ENCODE measurements at regions not wholly inside any gene's neighbourhood (a gene's known extent, or its start where the extent isn't known, plus 50 kb on each side); places are given as distances from the start of the nearest gene placed in this dataset.

- no peak for DNase-seq
These were observed 532.2 kb downstream of the NR2F1-AS1 start for GRCh38 chr5:93048858-93049257.

DNA sequence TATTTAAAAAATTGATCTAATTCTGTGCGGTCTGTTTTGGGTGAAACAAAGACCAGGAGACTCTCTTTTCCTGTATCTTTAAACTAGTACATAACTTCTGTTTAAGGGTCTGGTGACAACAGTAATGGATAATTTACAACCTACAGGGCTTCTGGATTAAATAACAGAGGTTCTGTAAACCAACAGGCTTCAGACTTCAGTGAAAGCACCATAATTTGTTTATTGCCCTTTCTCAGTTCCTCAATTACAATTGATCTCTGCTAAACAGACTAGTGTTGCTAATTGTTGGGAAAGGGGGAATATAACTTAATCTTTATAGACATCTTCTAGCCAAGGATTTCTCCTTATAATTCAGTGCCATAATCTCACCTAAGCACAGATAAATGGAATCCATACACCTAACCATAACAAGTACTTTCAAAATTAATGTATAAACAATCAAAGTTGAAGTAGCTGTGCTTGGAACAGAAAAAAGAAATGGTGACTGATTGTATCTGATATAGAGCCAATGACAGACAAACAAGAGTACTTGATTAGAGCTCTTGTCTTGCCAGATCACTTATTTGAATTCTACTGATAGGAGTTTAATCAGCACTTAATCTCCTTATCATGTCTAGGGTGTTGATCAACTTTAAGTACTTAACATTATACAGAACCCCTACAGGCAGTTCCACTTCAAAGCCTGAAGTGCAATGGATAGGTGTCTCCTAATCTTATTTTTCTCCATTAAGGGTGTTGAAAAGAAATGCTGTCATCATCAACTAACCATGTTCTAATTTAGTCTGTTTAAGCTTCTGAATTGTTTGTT, 536.0 kb downstream of the NR2F1-AS1 start:
- no peak for DNase-seq

- no peak for DNase-seq
These were observed 541.1 kb downstream of the NR2F1-AS1 start for GRCh38 chr5:93039888-93040287.

DNA sequence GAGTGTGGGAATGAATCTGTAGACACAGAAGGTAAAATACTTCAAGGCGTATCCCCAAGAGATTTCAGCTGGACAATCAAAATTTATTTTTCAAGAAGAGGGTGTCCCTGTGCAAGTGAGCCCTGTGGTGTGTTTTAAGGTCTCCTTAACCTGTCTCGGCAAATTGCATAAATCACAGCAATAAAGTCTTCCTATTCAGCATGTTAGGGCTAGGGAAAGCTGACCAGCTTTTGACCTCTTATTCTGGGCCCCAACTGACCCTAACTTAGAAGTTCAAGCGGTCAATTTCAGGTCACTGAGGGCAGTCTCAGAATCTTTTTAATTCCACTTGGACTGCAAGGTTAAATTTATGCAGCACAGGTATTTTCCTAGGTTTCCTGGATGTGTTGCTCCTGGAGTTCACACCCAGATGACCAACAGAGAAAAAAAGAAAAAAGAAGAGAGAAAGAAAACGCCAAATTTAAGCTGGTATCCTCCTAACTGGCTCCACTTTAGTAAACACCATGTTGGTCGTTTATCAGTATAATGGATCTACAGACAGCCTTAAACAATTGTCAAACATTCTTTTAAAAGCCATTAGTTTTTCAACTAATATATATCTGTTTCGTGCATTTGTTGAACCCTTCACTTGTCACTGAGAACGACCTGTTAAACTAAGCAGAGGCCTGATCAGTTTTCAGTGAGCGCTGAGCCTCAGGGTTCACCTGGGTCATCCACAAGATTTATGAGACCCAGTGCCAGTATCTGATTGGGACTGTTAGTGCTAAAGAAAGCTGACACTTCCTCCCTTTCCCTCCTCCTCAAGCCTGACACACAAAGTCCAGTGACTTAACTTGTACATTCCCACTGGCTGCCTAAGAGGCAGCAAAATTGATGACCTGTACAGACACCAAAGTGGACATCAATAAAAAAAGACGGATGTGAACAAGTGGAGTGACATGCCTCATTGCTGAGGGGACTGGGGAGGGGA, 546.1 kb downstream of the NR2F1-AS1 start:
- DNase-seq = no peak

DNA sequence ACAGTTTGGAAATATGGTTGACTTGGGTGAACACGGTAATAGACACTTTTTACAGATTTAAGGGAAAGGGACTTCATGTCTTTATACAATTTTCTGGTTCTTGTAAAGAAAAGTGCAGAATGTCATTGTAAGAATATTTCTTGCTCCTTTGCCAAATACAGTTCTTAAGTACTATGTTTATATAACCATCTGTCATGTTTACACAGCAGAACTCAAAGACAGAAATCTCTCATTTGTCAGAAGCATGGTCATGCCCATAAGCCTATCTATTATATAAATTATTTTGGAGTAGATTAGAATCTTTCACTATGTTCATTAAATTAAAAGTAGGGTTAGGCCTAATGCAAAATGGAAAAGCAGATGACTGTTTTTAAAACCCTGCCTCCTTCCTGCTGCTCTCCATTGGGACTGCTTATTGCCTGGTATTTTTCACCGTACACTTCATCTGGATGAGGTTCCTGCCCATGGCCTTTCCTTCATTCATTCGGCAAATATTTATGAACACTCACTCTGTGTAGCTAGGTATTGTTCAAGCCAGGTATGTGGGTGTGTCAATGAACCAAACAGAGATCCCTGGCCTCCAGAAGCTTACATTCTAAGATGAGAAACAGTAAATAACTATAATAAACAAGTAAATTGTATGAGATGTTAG, 558.1 kb downstream of the NR2F1-AS1 start:
- DNase-seq = no peak

DNA sequence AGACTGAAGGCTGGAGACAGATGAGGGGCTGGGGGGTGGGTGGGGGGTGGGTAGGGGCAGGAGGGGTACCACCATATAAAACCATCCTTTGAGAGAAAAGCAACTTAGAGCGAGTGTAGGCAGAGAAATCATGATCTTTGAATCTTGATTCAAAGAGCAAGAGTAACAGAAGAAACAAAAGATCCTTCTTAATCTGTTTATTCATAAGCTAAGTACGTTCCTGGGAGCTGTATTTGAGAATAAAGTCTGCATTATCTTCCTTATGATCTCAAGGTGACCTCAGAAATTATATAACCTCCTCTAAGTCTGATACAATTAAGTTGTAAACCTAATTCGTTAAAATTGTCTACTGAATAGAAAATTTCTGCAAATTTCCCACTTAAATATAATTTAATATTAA, 558.8 kb downstream of the NR2F1-AS1 start:
- DNase-seq = no peak

DNA sequence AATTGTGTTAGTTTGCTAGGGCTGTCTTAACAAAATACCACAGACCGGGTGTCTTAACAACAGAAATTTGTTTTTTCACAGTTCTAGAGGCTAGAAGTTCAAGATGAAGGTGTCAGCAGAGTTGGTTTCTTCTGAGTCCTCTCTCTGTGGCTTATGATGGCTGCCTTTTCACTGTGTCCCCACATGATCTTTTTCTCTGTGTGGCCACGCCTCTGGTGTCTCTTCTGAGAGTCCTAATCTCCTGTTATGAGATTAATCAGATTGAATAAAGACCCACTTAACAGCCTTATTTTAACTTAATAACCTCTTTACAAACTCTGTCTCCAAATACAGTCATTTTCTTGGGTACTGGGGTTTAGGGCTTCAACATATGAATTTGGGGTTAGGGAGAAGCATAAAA, 561.1 kb downstream of the NR2F1-AS1 start:
- DNase-seq = no peak

- DNase-seq = no peak
These were observed 562.6 kb downstream of the NR2F1-AS1 start for GRCh38 chr5:93018461-93018860.

- no peak for DNase-seq
These were observed 563.2 kb downstream of the NR2F1-AS1 start for GRCh38 chr5:93017849-93018248.

GRCh38 chr5:93017376-93017775, 563.6 kb downstream of the NR2F1-AS1 start:
- DNase-seq = no peak

GRCh38 chr5:93010616-93011015, 570.4 kb downstream of the NR2F1-AS1 start:
- no peak for DNase-seq

DNA sequence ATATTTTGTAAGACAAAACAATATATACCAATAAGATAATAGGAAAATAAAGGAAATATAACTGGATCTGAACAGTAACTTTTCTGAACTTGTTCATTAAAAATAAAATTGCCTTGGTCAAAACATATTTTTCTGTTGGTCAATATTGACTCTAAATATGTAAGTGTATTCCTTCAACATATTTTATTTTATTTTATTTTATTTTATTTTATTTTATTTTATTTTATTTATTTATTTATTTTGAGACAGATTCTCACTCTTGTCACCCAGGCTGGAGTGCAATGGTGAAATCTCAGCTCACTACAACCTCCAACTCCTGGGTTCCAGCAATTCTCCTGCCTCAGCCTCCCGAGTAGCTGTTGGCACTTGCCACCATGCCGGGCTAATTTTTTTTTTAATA, 571.0 kb downstream of the NR2F1-AS1 start:
- DNase-seq = no peak

- no peak for DNase-seq
These were observed 572.4 kb downstream of the NR2F1-AS1 start for GRCh38 chr5:93008502-93009207.

DNA sequence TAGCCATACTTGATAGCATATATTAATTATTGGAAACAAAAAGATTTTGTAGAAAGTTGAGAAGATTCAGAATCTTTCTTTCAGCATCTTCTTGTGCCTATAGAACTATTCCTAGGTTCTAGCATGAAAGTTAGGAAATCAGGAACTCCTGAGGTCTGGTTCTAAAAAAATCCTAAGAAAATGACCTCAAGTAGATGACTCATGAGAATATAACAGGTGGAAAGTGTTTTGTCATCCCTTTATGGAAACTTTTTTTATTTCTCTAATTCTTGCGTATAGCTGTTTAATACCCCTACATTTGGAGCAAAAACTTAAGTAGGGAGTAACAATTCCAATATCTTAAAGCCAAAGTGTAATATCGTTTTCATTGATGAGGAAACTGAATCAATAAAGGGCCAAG, 574.1 kb downstream of the NR2F1-AS1 start:
- no peak for DNase-seq

GRCh38 chr5:92998456-92998855, 582.6 kb downstream of the NR2F1-AS1 start:
- DNase-seq = no peak

DNA sequence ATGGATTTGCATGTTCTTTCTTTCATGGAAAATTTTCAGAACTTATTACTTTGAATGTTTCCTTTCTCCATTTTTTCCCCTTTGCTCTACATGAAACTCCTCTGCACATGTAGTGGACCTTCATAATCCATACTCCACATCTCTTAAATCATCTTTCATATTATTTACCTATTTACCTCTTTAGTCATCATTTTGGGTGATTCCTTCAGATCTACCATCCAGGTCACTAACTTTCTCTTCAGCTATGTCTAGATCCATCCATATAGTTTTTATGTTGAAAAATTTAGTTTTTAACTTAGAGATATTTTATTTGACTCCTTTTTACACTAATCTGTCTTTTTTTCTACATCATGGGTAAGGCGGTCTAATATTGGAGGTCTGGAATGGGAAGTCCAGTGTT, 586.6 kb downstream of the NR2F1-AS1 start:
- DNase-seq = no peak

GRCh38 chr5:92992073-92992472, 588.9 kb downstream of the NR2F1-AS1 start:
- DNase-seq = no peak

GRCh38 chr5:92991581-92992067, 589.4 kb downstream of the NR2F1-AS1 start:
- no peak for DNase-seq

DNA sequence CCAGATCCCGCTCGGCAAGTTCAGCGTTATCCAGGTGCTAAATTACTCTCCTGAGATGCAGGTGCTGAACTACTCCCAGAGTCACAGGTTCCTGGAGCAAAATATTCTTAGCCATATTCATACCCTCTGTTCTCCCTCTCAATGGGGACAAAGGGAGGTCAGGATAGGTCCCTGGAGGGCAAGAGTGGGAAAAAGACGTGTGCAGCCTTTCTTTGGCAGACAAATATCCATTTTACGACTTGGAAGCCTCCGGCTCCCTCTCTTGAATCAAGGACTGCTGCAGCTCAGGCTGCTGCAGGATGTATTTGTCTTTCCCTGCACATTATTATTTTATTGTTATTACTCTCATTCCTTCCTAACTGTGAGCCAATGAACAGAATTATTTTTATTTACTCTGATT, 590.2 kb downstream of the NR2F1-AS1 start:
- no peak for DNase-seq

- DNase-seq = no peak
These were observed 600.0 kb downstream of the NR2F1-AS1 start for GRCh38 chr5:92981001-92981400.

- DNase-seq = no peak
These were observed 600.5 kb downstream of the NR2F1-AS1 start for GRCh38 chr5:92980491-92980890.

DNA sequence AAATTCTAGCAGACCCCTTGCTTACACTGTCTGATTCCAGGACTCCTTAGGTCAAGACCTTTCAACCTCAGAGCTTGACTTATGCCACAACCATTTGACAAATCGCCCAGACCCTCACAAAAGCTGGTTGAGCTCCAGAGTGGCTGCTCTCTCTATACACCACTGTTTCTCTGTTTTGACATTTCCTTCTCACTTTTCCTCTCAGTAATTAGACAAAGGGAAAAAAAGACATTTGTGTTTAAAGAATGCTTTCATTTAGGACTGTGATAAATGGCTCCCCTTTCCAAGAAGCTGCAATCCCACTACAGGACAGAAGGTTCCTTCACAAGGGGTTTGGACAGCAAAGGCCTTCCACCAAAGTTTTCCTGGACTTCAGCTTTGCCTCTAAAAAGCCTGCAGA, 601.3 kb downstream of the NR2F1-AS1 start:
- peak; percentile 54 for DNase-seq
